Progenitor cell of endocrine pancreas (in vitro differentiated cells): ENCODE measurements at regions not wholly inside any gene's neighbourhood (a gene's known extent, or its start where the extent isn't known, plus 50 kb on each side); places are given as distances from the start of the nearest gene placed in this dataset.

ENCODE experiments used
- DNase-seq: peaks from one replicate; pipeline ENCODE4 v3.0.0; 2021; ENCODE audit warnings: low spot score; ENCODE audit not compliant: unreplicated experiment
- H3K27ac Mint-ChIP-seq: 2 replicates; pipeline ENCODE4 v1.8.0; 2021; ENCODE audit warnings: mild to moderate bottlenecking, moderate library complexity, mixed read lengths
- H3K27me3 Mint-ChIP-seq: 2 replicates; pipeline ENCODE4 v1.8.0; 2021; ENCODE audit warnings: mixed read lengths
- H3K36me3 Mint-ChIP-seq: 2 replicates; pipeline ENCODE4 v1.8.0; 2022; ENCODE audit warnings: mixed read lengths; ENCODE audit not compliant: insufficient read depth
- H3K4me1 Mint-ChIP-seq: 2 replicates; pipeline ENCODE4 v1.8.0; 2021; ENCODE audit warnings: low read depth, mixed read lengths
- H3K4me3 Mint-ChIP-seq: 2 replicates; pipeline ENCODE4 v1.8.0; 2021; ENCODE audit warnings: low read depth, mild to moderate bottlenecking, moderate library complexity, mixed read lengths
- H3K9me3 Mint-ChIP-seq: 2 replicates; pipeline ENCODE4 v1.8.0; 2021; ENCODE audit warnings: low read depth, mixed read lengths
- CTCF ChIP-seq: fragments of 200-600 bp; sonication (generic); IDR thresholded peaks from one replicate; pipeline ENCODE4 v1.5.0; 2021; ENCODE audit warnings: antibody characterized with exemption, mild to moderate bottlenecking; ENCODE audit not compliant: unreplicated experiment

DNA sequence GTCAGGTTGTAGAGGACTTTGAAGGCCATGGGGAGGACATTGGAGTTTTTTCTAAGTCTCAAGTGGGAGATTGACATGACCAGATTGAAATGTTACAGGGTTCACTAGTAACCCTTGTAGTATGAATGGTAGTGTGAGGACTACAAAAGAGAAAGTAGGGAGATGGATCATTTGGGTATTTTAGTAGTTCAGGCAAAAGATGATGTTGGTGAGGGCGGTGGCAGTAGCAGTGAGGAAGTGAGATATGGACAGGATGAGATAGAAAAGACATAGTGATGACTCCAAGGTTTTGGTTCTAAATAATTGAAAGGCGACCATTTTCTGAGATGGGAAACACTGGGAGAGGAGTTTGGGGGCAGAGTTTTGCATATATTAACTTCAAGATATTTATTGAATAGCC lies 94.2 kb upstream of the CNTN1 start:
- H3K4me1 Mint-ChIP-seq: no peaks in the 10 kb centered on the region
- H3K27me3 Mint-ChIP-seq: no peaks in the 10 kb centered on the region
- no peak overlapping the region for H3K4me3 Mint-ChIP-seq
- no peaks in the 10 kb centered on the region for H3K36me3 Mint-ChIP-seq
- TF ChIP-seq CTCF: no peak
- no peak for DNase-seq
- peaks cover 9% of the 10 kb centered on the region for H3K9me3 Mint-ChIP-seq
- H3K27ac Mint-ChIP-seq: no peak overlapping the region

GRCh38 chr12:40602562-40602961 lies 89.7 kb upstream of the CNTN1 start:
- no peak overlapping the region for H3K4me3 Mint-ChIP-seq
- H3K4me1 Mint-ChIP-seq: peaks cover 4% of the 10 kb centered on the region
- H3K27me3 Mint-ChIP-seq: no peaks in the 10 kb centered on the region
- peaks cover 10% of the 10 kb centered on the region for H3K9me3 Mint-ChIP-seq
- H3K36me3 Mint-ChIP-seq: no peaks in the 10 kb centered on the region
- H3K27ac Mint-ChIP-seq: no peak overlapping the region
- no peak for TF ChIP-seq CTCF
- no peak for DNase-seq

- Mint-ChIP-seq H3K36me3 (no peaks in the 10 kb centered on the region), H3K9me3 (peaks cover 2% of the 10 kb centered on the region), H3K27ac (no peak overlapping the region), H3K4me3 (no peak overlapping the region), H3K4me1 (peaks cover 2% of the 10 kb centered on the region), H3K27me3 (peaks cover 4% of the 10 kb centered on the region)
- no peak for TF ChIP-seq CTCF
- no peak for DNase-seq
Observed at GRCh38 chr12:40614923-40615322, 77.3 kb upstream of the CNTN1 start.

DNA sequence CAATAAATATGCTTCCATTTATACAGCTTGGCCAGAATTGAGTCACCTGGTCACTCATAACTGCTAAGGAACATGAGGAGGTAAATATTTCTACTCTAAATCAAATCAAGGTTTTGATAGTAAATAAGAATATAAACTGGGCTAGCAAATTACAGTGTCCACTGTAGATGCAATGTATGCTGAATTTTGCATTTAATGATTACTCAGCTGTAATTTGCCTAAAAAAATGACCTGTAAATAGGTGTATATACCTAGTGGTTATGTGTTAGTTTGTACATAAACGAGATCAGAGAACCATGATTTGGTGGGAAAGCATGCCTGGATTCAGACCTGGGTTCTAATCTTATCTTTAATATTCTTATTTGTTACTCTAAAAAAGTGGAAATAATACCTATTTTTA lies 76.6 kb upstream of the CNTN1 start:
- H3K4me1 Mint-ChIP-seq: peaks cover 1% of the 10 kb centered on the region
- H3K9me3 Mint-ChIP-seq: no peaks in the 10 kb centered on the region
- H3K27me3 Mint-ChIP-seq: peaks cover 4% of the 10 kb centered on the region
- TF ChIP-seq CTCF: no peak
- H3K36me3 Mint-ChIP-seq: no peaks in the 10 kb centered on the region
- no peak for DNase-seq
- no peak overlapping the region for H3K4me3 Mint-ChIP-seq
- H3K27ac Mint-ChIP-seq: no peak overlapping the region

- TF ChIP-seq CTCF: no peak
- peaks cover 4% of the 10 kb centered on the region for H3K27me3 Mint-ChIP-seq
- no peaks in the 10 kb centered on the region for H3K36me3 Mint-ChIP-seq
- H3K4me3 Mint-ChIP-seq: no peak overlapping the region
- no peak overlapping the region for H3K27ac Mint-ChIP-seq
- no peak for DNase-seq
- no peaks in the 10 kb centered on the region for H3K4me1 Mint-ChIP-seq
- no peaks in the 10 kb centered on the region for H3K9me3 Mint-ChIP-seq
Observed at GRCh38 chr12:40616383-40616915, 75.8 kb upstream of the CNTN1 start.
